Ascending aorta (tissue), 2 donors: ENCODE measurements at regions not wholly inside any gene's neighbourhood (a gene's known extent, or its start where the extent isn't known, plus 50 kb on each side); places are given as distances from the start of the nearest gene placed in this dataset.

Source experiments
- DNase-seq, 2 donors: peaks; one replicate each; pipeline ENCODE4 v3.0.0-alpha.2; 2019; ENCODE audit warnings: low spot score in 2 of 2
- H3K27ac ChIP-seq, 2 donors: fragments of 200-600 bp; sonication (generic); one replicate each; pipeline ENCODE4 v1.5.1; 2016 to 2017; ENCODE audit warnings: mild to moderate bottlenecking in 1 of 2
- H3K27me3 ChIP-seq: fragments of 200-600 bp; sonication (generic); one replicate; pipeline ENCODE4 v1.5.1; 2017
- H3K36me3 ChIP-seq, 2 donors: fragments of 200-600 bp; sonication (generic); one replicate each; pipeline ENCODE4 v1.5.1; 2016
- H3K4me1 ChIP-seq, 2 donors: fragments of 200-600 bp; sonication (generic); one replicate each; pipeline ENCODE4 v1.5.1; 2016 to 2017; ENCODE audit warnings: mild to moderate bottlenecking in 1 of 2
- H3K4me3 ChIP-seq, 2 donors: fragments of 200-600 bp; sonication (generic); one replicate each; pipeline ENCODE4 v1.5.1; 2016 to 2017; ENCODE audit warnings: mild to moderate bottlenecking in 1 of 2
- H3K9me3 ChIP-seq, 2 donors: fragments of 200-600 bp; sonication (generic); one replicate each; pipeline ENCODE4 v1.5.1; 2016
- intact Hi-C: fragments of 100-400 bp; cut with DNase I; formaldehyde crosslinking; loops from one replicate; pipeline ENCODE4 v1.15.1; 2023
- TF ChIP-seq, protein P1 (sequence below), 3 experiments: fragments of 200-600 bp in 2 of 3; fragments of 450-650 bp in 1 of 3; sonication (generic) in 2 of 3; IDR thresholded peaks; one replicate each; pipeline ENCODE4 v1.5.1; 2016 to 2019; ENCODE audit warnings: antibody characterized with exemption in 3 of 3, mild to moderate bottlenecking in 1 of 3, moderate library complexity in 1 of 3

DNA sequence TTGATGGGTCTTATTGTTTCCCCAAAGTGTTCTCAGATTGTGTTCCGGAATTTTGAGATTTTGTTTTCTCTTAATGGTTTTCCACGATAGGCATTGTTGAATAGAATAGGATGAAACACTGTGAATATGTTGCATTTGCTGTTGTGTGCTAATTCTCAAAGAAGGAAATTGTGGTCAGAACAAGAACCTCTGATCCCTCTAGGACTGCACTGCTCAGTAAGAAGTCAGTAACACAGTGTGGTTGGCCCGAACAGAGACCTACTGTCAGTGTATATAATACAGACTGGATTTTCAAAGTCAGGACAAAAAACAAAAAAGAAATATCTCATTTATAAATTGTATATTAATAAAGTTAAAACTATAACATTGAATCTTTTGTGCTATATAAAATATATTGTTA is 494.8 kb downstream of the MAT2B start:
- intact Hi-C loops, result no loop called here
- H3K4me3 ChIP-seq, result no peak overlapping the region
- no peaks in the 10 kb centered on the region for H3K9me3 ChIP-seq
- H3K4me1 ChIP-seq, result no peaks in the 10 kb centered on the region
- no peaks in the 10 kb centered on the region for H3K36me3 ChIP-seq
- TF ChIP-seq, protein P1, sequence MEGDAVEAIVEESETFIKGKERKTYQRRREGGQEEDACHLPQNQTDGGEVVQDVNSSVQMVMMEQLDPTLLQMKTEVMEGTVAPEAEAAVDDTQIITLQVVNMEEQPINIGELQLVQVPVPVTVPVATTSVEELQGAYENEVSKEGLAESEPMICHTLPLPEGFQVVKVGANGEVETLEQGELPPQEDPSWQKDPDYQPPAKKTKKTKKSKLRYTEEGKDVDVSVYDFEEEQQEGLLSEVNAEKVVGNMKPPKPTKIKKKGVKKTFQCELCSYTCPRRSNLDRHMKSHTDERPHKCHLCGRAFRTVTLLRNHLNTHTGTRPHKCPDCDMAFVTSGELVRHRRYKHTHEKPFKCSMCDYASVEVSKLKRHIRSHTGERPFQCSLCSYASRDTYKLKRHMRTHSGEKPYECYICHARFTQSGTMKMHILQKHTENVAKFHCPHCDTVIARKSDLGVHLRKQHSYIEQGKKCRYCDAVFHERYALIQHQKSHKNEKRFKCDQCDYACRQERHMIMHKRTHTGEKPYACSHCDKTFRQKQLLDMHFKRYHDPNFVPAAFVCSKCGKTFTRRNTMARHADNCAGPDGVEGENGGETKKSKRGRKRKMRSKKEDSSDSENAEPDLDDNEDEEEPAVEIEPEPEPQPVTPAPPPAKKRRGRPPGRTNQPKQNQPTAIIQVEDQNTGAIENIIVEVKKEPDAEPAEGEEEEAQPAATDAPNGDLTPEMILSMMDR (IDR thresholded peaks at IDR 0.05), result no peak
- no peak overlapping the region for H3K27ac ChIP-seq
- DNase-seq, result no peak
- no peaks in the 10 kb centered on the region for H3K27me3 ChIP-seq

DNA sequence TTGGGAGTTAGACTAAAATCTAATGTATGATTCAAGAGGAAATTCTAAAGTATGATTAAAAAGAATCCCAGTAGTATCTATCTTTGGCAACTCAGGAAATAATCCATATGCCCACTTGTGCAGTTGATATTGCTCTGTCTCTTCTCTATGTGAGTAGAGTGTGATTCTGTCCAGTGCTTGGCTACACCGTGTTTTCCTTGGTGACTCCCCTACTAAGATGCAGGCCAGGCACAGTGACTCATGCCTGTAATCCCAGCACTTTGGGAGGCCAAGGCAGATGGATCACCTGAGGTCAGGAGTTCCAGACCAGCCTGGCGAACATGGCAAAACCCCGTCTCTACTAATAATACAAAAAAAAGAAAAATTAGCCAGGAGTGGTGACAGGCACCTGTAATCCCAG is 495.4 kb downstream of the MAT2B start:
- no peaks in the 10 kb centered on the region for H3K4me1 ChIP-seq
- H3K36me3 ChIP-seq, result no peaks in the 10 kb centered on the region
- TF ChIP-seq, protein P1 (IDR thresholded peaks at IDR 0.05), result no peak
- no peaks in the 10 kb centered on the region for H3K27me3 ChIP-seq
- no peak overlapping the region for H3K27ac ChIP-seq
- intact Hi-C loops, result no loop called here
- no peak overlapping the region for H3K4me3 ChIP-seq
- H3K9me3 ChIP-seq, result no peaks in the 10 kb centered on the region
- no peak for DNase-seq

DNA sequence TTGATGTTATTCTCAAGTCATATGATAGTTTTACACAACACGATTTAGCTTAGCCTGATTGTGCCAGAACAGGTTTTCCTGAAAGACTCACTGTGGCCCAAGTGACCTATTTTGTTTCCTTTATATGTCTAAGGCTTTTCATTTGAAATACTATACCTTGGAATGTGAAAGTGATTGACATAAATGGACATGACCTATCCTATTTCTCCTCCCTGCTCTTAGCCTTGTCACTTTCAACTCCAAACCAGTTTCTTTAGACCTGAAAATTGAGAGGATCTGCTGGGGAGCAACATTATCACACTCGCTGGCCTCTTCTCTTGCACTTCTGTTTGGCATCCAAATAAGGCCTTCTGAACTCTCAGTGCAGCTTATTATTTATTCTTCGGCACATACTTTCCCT is 496.8 kb downstream of the MAT2B start:
- DNase-seq, result no peak
- H3K27ac ChIP-seq, result no peak overlapping the region
- TF ChIP-seq, protein P1 (IDR thresholded peaks at IDR 0.05), result no peak

DNA sequence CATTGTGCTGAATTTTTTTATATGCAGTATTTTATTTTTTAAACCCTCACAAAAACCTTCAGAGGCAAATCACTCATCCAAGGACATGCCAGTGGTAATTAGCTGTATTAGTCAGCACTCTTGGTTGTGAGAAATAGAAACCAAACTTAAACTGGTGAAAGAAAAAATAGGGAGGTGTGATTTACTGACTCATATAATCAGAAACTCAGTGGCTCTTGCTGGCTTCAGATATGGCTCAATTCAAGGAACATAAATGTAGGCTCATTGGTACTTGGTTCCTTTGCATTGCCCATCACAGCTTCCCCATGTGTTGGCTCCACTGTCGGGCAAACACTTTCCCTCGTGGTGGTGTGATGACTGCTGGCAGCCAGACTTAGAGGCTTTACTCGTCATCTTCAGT is 497.2 kb downstream of the MAT2B start:
- TF ChIP-seq, protein P1 (IDR thresholded peaks at IDR 0.05), result no peak
- intact Hi-C loops, result no loop called here
- Histone ChIP-seq H3K4me1 (no peaks in the 10 kb centered on the region), H3K27ac (no peak overlapping the region), H3K9me3 (no peaks in the 10 kb centered on the region), H3K4me3 (no peak overlapping the region), H3K36me3 (no peaks in the 10 kb centered on the region), H3K27me3 (no peaks in the 10 kb centered on the region)
- DNase-seq, result no peak

More for the DNA sequence above, 496.8 kb downstream of the MAT2B start:
- no peak overlapping the region for H3K4me3 ChIP-seq
- no peaks in the 10 kb centered on the region for H3K4me1 ChIP-seq
- no peaks in the 10 kb centered on the region for H3K36me3 ChIP-seq
- no peaks in the 10 kb centered on the region for H3K9me3 ChIP-seq
- H3K27me3 ChIP-seq, result no peaks in the 10 kb centered on the region
- intact Hi-C loops, result no loop called here

DNA sequence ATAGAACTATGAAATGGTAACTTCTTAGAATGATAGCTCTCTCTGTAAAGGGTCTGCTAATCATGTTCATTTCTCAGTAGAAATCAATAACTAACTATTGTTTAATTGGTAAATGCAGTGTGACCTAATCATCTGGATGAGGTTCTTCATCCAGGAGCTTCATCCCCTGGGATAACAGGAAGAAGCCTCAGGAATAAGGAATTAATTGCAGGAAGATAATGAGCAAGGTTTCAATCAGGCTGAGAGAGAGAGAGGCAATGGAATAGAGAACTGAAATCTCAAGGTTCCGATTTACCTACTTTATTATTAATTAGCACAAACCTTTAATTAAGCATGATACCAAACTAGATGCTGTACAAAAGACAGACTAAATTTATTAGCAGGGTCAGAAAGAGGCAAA is 499.7 kb downstream of the MAT2B start:
- Histone ChIP-seq H3K4me3 (no peak overlapping the region), H3K4me1 (no peaks in the 10 kb centered on the region), H3K27ac (no peak overlapping the region), H3K36me3 (no peaks in the 10 kb centered on the region), H3K27me3 (no peaks in the 10 kb centered on the region), H3K9me3 (no peaks in the 10 kb centered on the region)
- TF ChIP-seq, protein P1 (IDR thresholded peaks at IDR 0.05), result no peak
- intact Hi-C loops, result no loop called here
- no peak for DNase-seq

DNA sequence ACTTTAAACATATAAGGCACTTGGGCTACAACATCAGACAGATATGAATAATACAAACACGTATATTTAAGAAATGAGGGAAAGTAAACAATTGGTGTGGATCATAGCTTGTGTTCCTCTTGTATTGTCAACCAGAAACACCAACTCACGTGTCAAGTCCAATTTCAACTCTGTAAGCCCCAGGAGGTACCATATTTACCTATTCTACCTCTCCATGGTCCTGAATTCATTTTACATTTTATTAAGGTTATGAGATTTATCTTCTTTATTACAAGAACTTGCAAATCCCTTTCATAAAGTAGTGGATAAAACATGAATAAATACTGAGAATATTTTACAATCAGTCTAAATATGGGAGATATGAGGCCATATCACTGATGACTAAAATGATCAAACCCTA is 501.6 kb downstream of the MAT2B start:
- Histone ChIP-seq H3K27ac (no peak overlapping the region), H3K4me3 (no peak overlapping the region), H3K27me3 (no peaks in the 10 kb centered on the region), H3K36me3 (no peaks in the 10 kb centered on the region), H3K9me3 (no peaks in the 10 kb centered on the region), H3K4me1 (no peaks in the 10 kb centered on the region)
- TF ChIP-seq, protein P1 (IDR thresholded peaks at IDR 0.05), result no peak
- intact Hi-C loops, result no loop called here
- DNase-seq, result no peak
